RCC 7860 (cell line): ENCODE measurements at regions not wholly inside any gene's neighbourhood (a gene's known extent, or its start where the extent isn't known, plus 50 kb on each side); places are given as distances from the start of the nearest gene placed in this dataset.
"Not testable (repeated sequence)": the region's sequence is repeated elsewhere in the genome, so short reads cannot be mapped to it uniquely, and the experiment has no call there.

Experiments used
- DNase-seq: peaks from one replicate; pipeline ENCODE4 v3.0.0-alpha.2; 2015; ENCODE audit warnings: low spot score
- FAIRE-seq: peaks from 2 replicates; lab custom pipeline; 2012; peaks lifted over from hg19 to GRCh38; lab: Jason Lieb, UNC

- no peak for FAIRE-seq
Observed at GRCh38 chr3:176879710-176880109, 317.6 kb downstream of the TBL1XR1 start.

GRCh38 chr3:176873261-176873660 is 324.0 kb downstream of the TBL1XR1 start:
- DNase-seq (no peak), FAIRE-seq (no peak)

More at GRCh38 chr3:176879710-176880109, 317.6 kb downstream of the TBL1XR1 start:
- DNase-seq, result no peak

- no peak for FAIRE-seq
- DNase-seq, result no peak
Observed at GRCh38 chr3:176872771-176873209, 324.5 kb downstream of the TBL1XR1 start.

GRCh38 chr3:176870451-176870850 is 326.8 kb downstream of the TBL1XR1 start:
- DNase-seq (no peak), FAIRE-seq (no peak)

GRCh38 chr3:176867681-176868663 is 329.3 kb downstream of the TBL1XR1 start:
- no peak for FAIRE-seq
- DNase-seq, result no peak

- DNase-seq (no peak), FAIRE-seq (no peak)
Observed at GRCh38 chr3:176861137-176861536, 336.1 kb downstream of the TBL1XR1 start.

GRCh38 chr3:176856721-176857120 is 340.6 kb downstream of the TBL1XR1 start:
- DNase-seq (no peak), FAIRE-seq (no peak)

GRCh38 chr3:176855901-176856486 is 341.3 kb downstream of the TBL1XR1 start:
- no peak for DNase-seq

GRCh38 chr3:176855213-176855612 is 342.1 kb downstream of the TBL1XR1 start:
- no peak for DNase-seq
- no peak for FAIRE-seq

More at GRCh38 chr3:176855901-176856486, 341.3 kb downstream of the TBL1XR1 start:
- FAIRE-seq, result no peak

- no peak for FAIRE-seq
- DNase-seq, result no peak
Observed at GRCh38 chr3:176850498-176850897, 346.8 kb downstream of the TBL1XR1 start.

GRCh38 chr3:176848431-176849214 is 348.7 kb downstream of the TBL1XR1 start:
- DNase-seq, result no peak
- FAIRE-seq, result no peak

GRCh38 chr3:176842914-176843313 is 354.4 kb downstream of the TBL1XR1 start:
- no peak for FAIRE-seq
- DNase-seq, result no peak

GRCh38 chr3:176840641-176841286 is 356.5 kb downstream of the TBL1XR1 start:
- DNase-seq (no peak), FAIRE-seq (no peak)

- FAIRE-seq, result no peak
- DNase-seq, result no peak
Observed at GRCh38 chr3:176839901-176840300, 357.4 kb downstream of the TBL1XR1 start.

GRCh38 chr3:176839466-176839865 is 357.8 kb downstream of the TBL1XR1 start:
- DNase-seq, result no peak
- FAIRE-seq, result no peak

- not testable (repeated sequence) for DNase-seq, FAIRE-seq
Observed at GRCh38 chr3:176827244-176827643, 370.0 kb downstream of the TBL1XR1 start.

- FAIRE-seq (no peak), DNase-seq (no peak)
Observed at GRCh38 chr3:176824811-176825210, 372.5 kb downstream of the TBL1XR1 start.

- no peak for DNase-seq
- no peak for FAIRE-seq
Observed at GRCh38 chr3:176820764-176821163, 376.5 kb downstream of the TBL1XR1 start.

GRCh38 chr3:176816937-176817336 is 380.3 kb downstream of the TBL1XR1 start:
- no peak for DNase-seq

GRCh38 chr3:176814285-176814684 is 383.0 kb downstream of the TBL1XR1 start:
- FAIRE-seq (no peak), DNase-seq (peak; percentile 32)

More at GRCh38 chr3:176816937-176817336, 380.3 kb downstream of the TBL1XR1 start:
- no peak for FAIRE-seq
